ENCODE measurements at regions not wholly inside any gene's neighbourhood (a gene's known extent, or its start where the extent isn't known, plus 50 kb on each side); places are given as distances from the start of the nearest gene placed in this dataset.

GRCh38 chr2:13572466-13572865, 855.7 kb downstream of the TRIB2 start:
- no peaks in the 10 kb centered on the region for H3K9me3 ChIP-seq (ENCODE audit: control insufficient read depth, insufficient read depth, low read depth, low read length)
- H3K27me3 ChIP-seq (ENCODE audit: control insufficient read depth, insufficient read depth, low read length), result no peaks in the 10 kb centered on the region
- H3K27ac ChIP-seq (ENCODE audit: low read length), result no peak overlapping the region
- ATAC-seq, result no peak
- ChIA-PET POLR2A (no interaction called here), CTCF (no interaction called here)
- no peaks in the 10 kb centered on the region for H3K4me1 ChIP-seq (ENCODE audit: control insufficient read depth, insufficient read depth, low read length)
- no peaks in the 10 kb centered on the region for H3K36me3 ChIP-seq (ENCODE audit: control insufficient read depth, insufficient read depth, low read length)
- in situ Hi-C loops (cut with HindIII; ENCODE audit: low pct_unique_long_range_greater_than_20kb, low sequenced_read_pairs), result no loop called here
- no TSS peak for BruUV-seq (replicated peaks)
- TF ChIP-seq SIN3A (IDR thresholded peaks at IDR 0.05; ENCODE audit: borderline replicate concordance, insufficient read depth, low read depth, low read length) (no peak), POLR2AphosphoS5 (IDR thresholded peaks at IDR 0.05; ENCODE audit: low read depth, low read length) (no peak), REST (IDR thresholded peaks at IDR 0.05; ENCODE audit: insufficient read depth in 1 of 2, low read depth in 2 of 2, low read length in 1 of 2) (no peak), CTCF (IDR thresholded peaks at IDR 0.05) (no peak), TCF7L2 (IDR thresholded peaks at IDR 0.05; ENCODE audit: low read depth, low read length) (no peak)
- no peak overlapping the region for H3K4me3 ChIP-seq (ENCODE audit: low read depth in 2 of 2, low read length in 2 of 2)
- DNase-seq (ENCODE audit: low read depth, low spot score), result no peak
- intact Hi-C loops (cut with micrococcal nuclease; ENCODE audit: unreplicated experiment), result no loop called here

- Histone ChIP-seq H3K27ac (ENCODE audit: low read length) (no peak overlapping the region), H3K4me1 (ENCODE audit: control insufficient read depth, insufficient read depth, low read length) (no peaks in the 10 kb centered on the region), H3K36me3 (ENCODE audit: control insufficient read depth, insufficient read depth, low read length) (no peaks in the 10 kb centered on the region), H3K9me3 (ENCODE audit: control insufficient read depth, insufficient read depth, low read depth, low read length) (no peaks in the 10 kb centered on the region), H3K27me3 (ENCODE audit: control insufficient read depth, insufficient read depth, low read length) (no peaks in the 10 kb centered on the region), H3K4me3 (ENCODE audit: low read depth in 2 of 2, low read length in 2 of 2) (no peak overlapping the region)
- ChIA-PET CTCF (no interaction called here), POLR2A (no interaction called here)
- in situ Hi-C loops (cut with HindIII; ENCODE audit: low pct_unique_long_range_greater_than_20kb, low sequenced_read_pairs) (no loop called here), intact Hi-C loops (cut with micrococcal nuclease; ENCODE audit: unreplicated experiment) (no loop called here)
- no TSS peak for BruUV-seq (replicated peaks)
- DNase-seq (ENCODE audit: low read depth, low spot score) (no peak), ATAC-seq (no peak)
- TF ChIP-seq REST (IDR thresholded peaks at IDR 0.05; ENCODE audit: insufficient read depth in 1 of 2, low read depth in 2 of 2, low read length in 1 of 2), result no peak
- TF ChIP-seq SIN3A (IDR thresholded peaks at IDR 0.05; ENCODE audit: borderline replicate concordance, insufficient read depth, low read depth, low read length), result no peak
- TF ChIP-seq POLR2AphosphoS5 (IDR thresholded peaks at IDR 0.05; ENCODE audit: low read depth, low read length), result no peak
- TF ChIP-seq TCF7L2 (IDR thresholded peaks at IDR 0.05; ENCODE audit: low read depth, low read length), result no peak
- TF ChIP-seq CTCF (IDR thresholded peaks at IDR 0.05), result no peak
These were observed 858.1 kb downstream of the TRIB2 start for GRCh38 chr2:13574831-13575230.

All from Panc1 (cell line).